IMR-90 (cell line): ENCODE measurements at regions not wholly inside any gene's neighbourhood (a gene's known extent, or its start where the extent isn't known, plus 50 kb on each side); places are given as distances from the start of the nearest gene placed in this dataset.

Source experiments
- ATAC-seq: fragments of 200-7000 bp; cut with Tn5 transposase; 2 replicates; pipeline ENCODE4 v1.9.1; 2020; ENCODE audit warnings: low read depth, mild to moderate bottlenecking, moderate library complexity
- BruUV-seq: library from RNA; stranded (reverse); fragments of 400-500 nt; replicated peaks from 2 replicates; lab custom pipeline; 2021; lab: Mats Ljungman, UMichigan
- CTCF ChIA-PET: fragments of 300-600 bp; formaldehyde crosslinking; extraction: SDS; loops from one replicate; lab custom pipeline; 2021; ENCODE audit warnings: antibody characterized with exemption; lab: Yijun Ruan, JAX
- POLR2A ChIA-PET: fragments of 300-600 bp; sonication (Branson Sonifier 250); formaldehyde crosslinking; loops from one replicate; lab custom pipeline; 2022; ENCODE audit warnings: antibody characterized with exemption; ENCODE audit not compliant: unreplicated experiment; lab: Charles Lee
- DNase-seq: peaks from one replicate; pipeline ENCODE4 v3.0.0; 2013
- H2AFZ ChIP-seq: replicated peaks from 2 replicates; pipeline ENCODE3; 2013; ENCODE audit warnings: low read length, mild to moderate bottlenecking; ENCODE audit not compliant: poor library complexity
- H2AK5ac ChIP-seq: 2 replicates; pipeline ENCODE4 v1.6.1; 2013; ENCODE audit warnings: low read depth, low read length, inconsistent platforms
- H2AK9ac ChIP-seq: replicated peaks from 2 replicates; pipeline ENCODE3; 2013; ENCODE audit warnings: mild to moderate bottlenecking, low read depth, low read length, moderate library complexity; ENCODE audit not compliant: poor library complexity
- H2BK120ac ChIP-seq: 2 replicates; pipeline ENCODE4 v1.6.1; 2013; ENCODE audit warnings: low read depth, low read length, inconsistent platforms
- H2BK15ac ChIP-seq: 3 replicates; pipeline ENCODE4 v1.6.1; 2013; ENCODE audit warnings: low read depth, low read length, inconsistent platforms
- H2BK20ac ChIP-seq: 2 replicates; pipeline ENCODE4 v1.6.1; 2013; ENCODE audit warnings: low read depth, mild to moderate bottlenecking, inconsistent platforms, low read length, moderate library complexity
- H2BK5ac ChIP-seq: 2 replicates; pipeline ENCODE4 v1.6.1; 2013; ENCODE audit warnings: mild to moderate bottlenecking, low read depth, low read length, inconsistent platforms; ENCODE audit not compliant: poor library complexity, severe bottlenecking
- H3K14ac ChIP-seq: replicated peaks from 2 replicates; pipeline ENCODE4 v1.6.1; 2013; ENCODE audit warnings: low read depth, low read length, inconsistent platforms
- H3K18ac ChIP-seq: 2 replicates; pipeline ENCODE4 v1.6.1; 2013; ENCODE audit warnings: low read depth, low read length, control low read depth
- H3K23ac ChIP-seq: 2 replicates; pipeline ENCODE4 v1.6.1; 2013; ENCODE audit warnings: low read depth, low read length, inconsistent platforms
- H3K27ac ChIP-seq: 2 replicates; pipeline ENCODE4 v1.5.1; 2013; ENCODE audit warnings: mild to moderate bottlenecking, control low read depth, low read length; ENCODE audit not compliant: insufficient read depth
- H3K27me3 ChIP-seq: 2 replicates; pipeline ENCODE4 v1.6.1; 2013; ENCODE audit warnings: low read length; ENCODE audit not compliant: control insufficient read depth, insufficient read depth
- H3K36me3 ChIP-seq: 2 replicates; pipeline ENCODE4 v1.6.1; 2013; ENCODE audit warnings: low read length, mixed read lengths; ENCODE audit not compliant: control insufficient read depth, insufficient read depth
- H3K4ac ChIP-seq: 2 replicates; pipeline ENCODE4 v1.6.1; 2013; ENCODE audit warnings: low read depth, low read length, inconsistent platforms
- H3K4me1 ChIP-seq: 2 replicates; pipeline ENCODE4 v1.6.1; 2013; ENCODE audit warnings: low read length, mixed read lengths; ENCODE audit not compliant: control insufficient read depth, insufficient read depth
- H3K4me2 ChIP-seq: 2 replicates; pipeline ENCODE4 v1.6.1; 2013; ENCODE audit warnings: low read depth, mild to moderate bottlenecking, control low read depth, low read length, moderate library complexity
- H3K4me3 ChIP-seq: 2 replicates; pipeline ENCODE4 v1.5.1; 2013; ENCODE audit warnings: low read depth, mild to moderate bottlenecking, control low read depth, low read length, moderate library complexity; ENCODE audit not compliant: insufficient read depth
- H3K56ac ChIP-seq: 2 replicates; pipeline ENCODE4 v1.6.1; 2013; ENCODE audit warnings: low read length, inconsistent platforms; ENCODE audit not compliant: insufficient read depth; ENCODE audit errors: extremely low read depth
- H3K79me1 ChIP-seq, 2 experiments: 2 replicates each; pipeline ENCODE4 v1.6.1; 2013; ENCODE audit warnings: low read length in 2 of 2, inconsistent platforms in 1 of 2, low read depth in 1 of 2
- H3K9ac ChIP-seq: 2 replicates; pipeline ENCODE4 v1.6.1; 2013; ENCODE audit warnings: low read depth, low read length, control low read depth
- H3K9me1 ChIP-seq: 2 replicates; pipeline ENCODE4 v1.6.1; 2013; ENCODE audit warnings: low read length, inconsistent platforms; ENCODE audit not compliant: insufficient read depth
- H3K9me3 ChIP-seq: 2 replicates; pipeline ENCODE4 v1.6.1; 2013; ENCODE audit warnings: low read length; ENCODE audit not compliant: control insufficient read depth, insufficient read depth
- H4K20me1 ChIP-seq: 2 replicates; pipeline ENCODE4 v1.6.1; 2013; ENCODE audit warnings: low read length, inconsistent platforms; ENCODE audit not compliant: insufficient read depth
- H4K5ac ChIP-seq: 2 replicates; pipeline ENCODE4 v1.6.1; 2013; ENCODE audit warnings: mild to moderate bottlenecking, low read depth, low read length, control low read depth
- H4K8ac ChIP-seq, 2 experiments: 2 replicates each; pipeline ENCODE4 v1.6.1; 2013; ENCODE audit warnings: low read depth in 2 of 2, low read length in 2 of 2, control low read depth in 1 of 2, inconsistent platforms in 1 of 2
- H4K91ac ChIP-seq: 2 replicates; pipeline ENCODE4 v1.6.1; 2013; ENCODE audit warnings: low read depth, low read length, inconsistent platforms; ENCODE audit not compliant: insufficient read depth
- CTCF ChIP-seq: conservative IDR thresholded peaks from 2 replicates; pipeline ENCODE4 v1.5.1; 2012; ENCODE audit warnings: mild to moderate bottlenecking, low read depth, low read length, improper control_type of control experiment
- MAZ ChIP-seq: IDR thresholded peaks from 2 replicates; pipeline ENCODE4 v1.6.1; 2012; ENCODE audit warnings: low read depth, mild to moderate bottlenecking, low read length, improper control_type of control experiment, moderate library complexity, borderline replicate concordance
- NFE2L2 ChIP-seq: fragments of 150-350 bp; IDR thresholded peaks from 2 replicates; pipeline ENCODE4 v1.6.1; 2016; ENCODE audit warnings: low read depth, mild to moderate bottlenecking, low read length
- RCOR1 ChIP-seq: IDR thresholded peaks from 2 replicates; pipeline ENCODE4 v1.6.1; 2012; ENCODE audit warnings: mild to moderate bottlenecking, low read length, improper control_type of control experiment; ENCODE audit not compliant: insufficient replicate concordance
- WGBS, 2 experiments: methylation state at CpG; one replicate each; pipeline versions ENCODE4 v1.1.5 to v1.1.7; 2013; ENCODE audit warnings: missing lambda C conversion rate in 2 of 2; ENCODE audit not compliant: insufficient read length in 1 of 2; ENCODE audit errors: extremely low coverage in 2 of 2; 5-methylcytosine and 5-hydroxymethylcytosine counted together
- dilution Hi-C: fragments of 300-500 bp; cut with HindIII; formaldehyde crosslinking; loops from one replicate; pipeline ENCODE4 v1.14.3; 2018; ENCODE audit warnings: low sequenced_read_pairs; ENCODE audit not compliant: unreplicated experiment
- in situ Hi-C: fragments of 300-500 bp; cut with MboI; formaldehyde crosslinking; loops from 3 replicates; pipeline ENCODE4 v1.14.3; 2019; ENCODE audit warnings: low sequenced_read_pairs, inconsistent platforms, mixed read lengths
- intact Hi-C: fragments of 100-400 bp; cut with micrococcal nuclease; formaldehyde crosslinking; loops from 2 replicates; pipeline ENCODE4 v1.10.0; 2022

GRCh38 chr17:13729466-13730134, 127.9 kb upstream of the HS3ST3A1 start:
- no peak overlapping the region for H3K27ac ChIP-seq
- H3K14ac ChIP-seq, result no peak overlapping the region
- H3K4me3 ChIP-seq, result no peak overlapping the region
- no peak overlapping the region for H3K9ac ChIP-seq
- intact Hi-C loops (no loop called here), in situ Hi-C loops (no loop called here), dilution Hi-C loops (no loop called here)
- TF ChIP-seq NFE2L2 (no peak), RCOR1 (no peak), CTCF (no peak), MAZ (no peak)
- H2AK9ac ChIP-seq, result no peak overlapping the region
- ATAC-seq, result no peak
- H3K9me1 ChIP-seq, result no peaks in the 10 kb centered on the region
- H2BK120ac ChIP-seq, result peak overlapping the region; percentile 68; the same call in 1 of the 2 replicates
- ChIA-PET CTCF (interaction anchor here (0.7 kb wide), 2 partner anchors 1174 to 1761 kb away, joined by 4 to 5 read pairs; no protein-coding TSS in a partner anchor), POLR2A (no interaction called here)
- BruUV-seq, result no TSS peak
- no peaks in the 10 kb centered on the region for H3K36me3 ChIP-seq
- no peaks in the 10 kb centered on the region for H3K9me3 ChIP-seq
- no peaks in the 10 kb centered on the region for H3K27me3 ChIP-seq
- H4K91ac ChIP-seq, result no peak overlapping the region; the same call in 1 of the 2 replicates
- H2AFZ ChIP-seq, result peak overlapping the region; percentile 47
- H3K4me1 ChIP-seq, result peaks cover 8% of the 10 kb centered on the region
- no peak overlapping the region for H3K23ac ChIP-seq
- H4K20me1 ChIP-seq, result no peaks in the 10 kb centered on the region
- peak overlapping the region; percentile 81 for H2BK5ac ChIP-seq
- peak overlapping the region; percentile 25; the same call in 1 of the 2 replicates for H3K4ac ChIP-seq
- H2AK5ac ChIP-seq, result no peak overlapping the region; the same call in 1 of the 2 replicates
- H4K8ac ChIP-seq, result peak overlapping the region; percentile 55 to 66; a peak in 2 of 4 replicates
- no peak overlapping the region for H3K18ac ChIP-seq
- 80% methylated on average over 1 of the region's 10 CpGs; no CpG with 5 or more reads in 1 of the 2 experiments for WGBS, 2 experiments
- no peak overlapping the region for H3K4me2 ChIP-seq
- no peak for DNase-seq
- H3K56ac ChIP-seq, result no peak overlapping the region; the same call in 1 of the 2 replicates
- no peak overlapping the region; the same call in 1 of the 2 replicates for H4K5ac ChIP-seq
- H2BK20ac ChIP-seq, result peak overlapping the region; percentile 70
- no peaks in the 10 kb centered on the region for H3K79me1 ChIP-seq
- H2BK15ac ChIP-seq, result 0 out of 3 replicates have a peak overlapping the region, but pooled peaks have one; percentile 61
